ENCODE measurements at regions not wholly inside any gene's neighbourhood (a gene's known extent, or its start where the extent isn't known, plus 50 kb on each side); places are given as distances from the start of the nearest gene placed in this dataset.
"Not testable (repeated sequence)": the region's sequence is repeated elsewhere in the genome, so short reads cannot be mapped to it uniquely, and the experiment has no call there.

- DNase-seq (ENCODE audit: low read depth): not testable (repeated sequence)
Measured at GRCh38 chr3:74830845-74831244, 216.4 kb upstream of the CNTN3 start.

GRCh38 chr3:74825404-74825803 lies 210.9 kb upstream of the CNTN3 start:
- not testable (repeated sequence) for DNase-seq (ENCODE audit: low read depth)

- no peak for DNase-seq (ENCODE audit: low read depth)
Measured at GRCh38 chr3:74824366-74824765, 209.9 kb upstream of the CNTN3 start.

- DNase-seq (ENCODE audit: low read depth): no peak
Measured at GRCh38 chr3:74814181-74814580, 199.7 kb upstream of the CNTN3 start.

GRCh38 chr3:74812756-74813155 lies 198.3 kb upstream of the CNTN3 start:
- DNase-seq (ENCODE audit: low read depth): no peak

GRCh38 chr3:74808506-74809275 lies 194.2 kb upstream of the CNTN3 start:
- DNase-seq (ENCODE audit: low read depth): no peak

GRCh38 chr3:74801924-74802323 lies 187.5 kb upstream of the CNTN3 start:
- no peak for DNase-seq (ENCODE audit: low read depth)

GRCh38 chr3:74789111-74789510 lies 174.7 kb upstream of the CNTN3 start:
- peak; percentile 69 for DNase-seq (ENCODE audit: low read depth)

- no peak for DNase-seq (ENCODE audit: low read depth)
Measured at GRCh38 chr3:74787011-74787410, 172.6 kb upstream of the CNTN3 start.

GRCh38 chr3:74771401-74771800 lies 156.9 kb upstream of the CNTN3 start:
- no peak for DNase-seq (ENCODE audit: low read depth)

GRCh38 chr3:74768010-74768409 lies 153.6 kb upstream of the CNTN3 start:
- no peak for DNase-seq (ENCODE audit: low read depth)

- DNase-seq (ENCODE audit: low read depth): no peak
Measured at GRCh38 chr3:74766405-74766804, 151.9 kb upstream of the CNTN3 start.

- no peak for DNase-seq (ENCODE audit: low read depth)
Measured at GRCh38 chr3:74763830-74764229, 149.4 kb upstream of the CNTN3 start.

- DNase-seq (ENCODE audit: low read depth): no peak
Measured at GRCh38 chr3:74756674-74757073, 142.2 kb upstream of the CNTN3 start.

GRCh38 chr3:74752290-74752689 lies 137.8 kb upstream of the CNTN3 start:
- DNase-seq (ENCODE audit: low read depth): no peak

- DNase-seq (ENCODE audit: low read depth): no peak
Measured at GRCh38 chr3:74751775-74752174, 137.3 kb upstream of the CNTN3 start.

GRCh38 chr3:74750901-74751300 lies 136.4 kb upstream of the CNTN3 start:
- DNase-seq (ENCODE audit: low read depth): no peak

GRCh38 chr3:74739242-74739641 lies 124.8 kb upstream of the CNTN3 start:
- no peak for DNase-seq (ENCODE audit: low read depth)

- DNase-seq (ENCODE audit: low read depth): no peak
Measured at GRCh38 chr3:74722211-74722610, 107.8 kb upstream of the CNTN3 start.

- DNase-seq (ENCODE audit: low read depth): no peak
Measured at GRCh38 chr3:74713977-74714376, 99.5 kb upstream of the CNTN3 start.

- no peak for DNase-seq (ENCODE audit: low read depth)
Measured at GRCh38 chr3:74711913-74712512, 97.6 kb upstream of the CNTN3 start.

- DNase-seq (ENCODE audit: low read depth): no peak
Measured at GRCh38 chr3:74709951-74710350, 95.5 kb upstream of the CNTN3 start.

- no peak for DNase-seq (ENCODE audit: low read depth)
Measured at GRCh38 chr3:74693696-74694393, 79.4 kb upstream of the CNTN3 start.
